GM21381 (cell line): ENCODE measurements at regions not wholly inside any gene's neighbourhood (a gene's known extent, or its start where the extent isn't known, plus 50 kb on each side); places are given as distances from the start of the nearest gene placed in this dataset.
A peak's percentile ranks its signal among the peaks of the same experiment; 100 is the strongest.
"Not testable (repeated sequence)": the region's sequence is repeated elsewhere in the genome, so short reads cannot be mapped to it uniquely, and the experiment has no call there.

ENCODE experiments used
- ATAC-seq: cut with Tn5 transposase; IDR thresholded peaks from one replicate; pipeline ENCODE4 v1.9.1; 2021; ENCODE audit warnings: mild to moderate bottlenecking, moderate library complexity; ENCODE audit not compliant: unreplicated experiment

DNA sequence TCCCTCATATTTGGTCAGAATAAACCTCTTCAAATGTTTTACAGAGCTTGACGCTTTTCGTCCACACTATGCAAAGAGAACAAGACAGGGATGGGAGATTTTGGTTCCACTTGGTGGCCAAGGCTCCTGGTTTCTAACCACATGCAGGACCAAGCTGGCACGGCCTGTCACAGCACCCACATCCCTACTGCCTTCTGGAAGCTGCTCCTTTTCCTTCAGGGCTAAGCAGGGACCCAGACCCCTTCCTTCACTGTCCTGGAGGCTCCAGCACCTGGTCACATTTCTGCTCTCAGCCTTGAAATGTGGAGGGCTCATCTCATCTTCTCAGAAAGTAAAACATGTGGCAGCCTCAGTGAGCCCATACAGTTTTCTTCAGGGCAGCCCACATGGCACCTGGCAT is 50.4 kb upstream of the ARHGEF7 start:
- no peak for ATAC-seq

DNA sequence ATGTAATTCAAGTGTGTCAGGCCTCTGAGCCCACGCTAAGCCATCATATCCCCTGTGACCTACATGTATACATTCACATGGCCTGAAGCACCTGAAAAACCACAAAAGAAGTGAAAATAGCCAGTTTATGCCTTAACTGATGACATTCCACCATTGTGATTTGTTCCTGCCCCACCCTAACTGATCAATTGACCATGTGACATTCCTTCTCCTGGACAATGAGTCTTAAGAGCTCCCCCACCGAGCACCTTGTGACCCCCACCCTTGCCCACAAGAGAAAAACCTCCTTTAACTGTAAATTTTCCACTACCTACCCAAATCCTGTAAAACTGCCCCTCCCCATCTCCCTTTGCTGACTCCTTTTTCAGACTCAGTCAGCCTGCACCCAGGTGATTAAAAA is 52.1 kb upstream of the ARHGEF7 start:
- no peak for ATAC-seq

DNA sequence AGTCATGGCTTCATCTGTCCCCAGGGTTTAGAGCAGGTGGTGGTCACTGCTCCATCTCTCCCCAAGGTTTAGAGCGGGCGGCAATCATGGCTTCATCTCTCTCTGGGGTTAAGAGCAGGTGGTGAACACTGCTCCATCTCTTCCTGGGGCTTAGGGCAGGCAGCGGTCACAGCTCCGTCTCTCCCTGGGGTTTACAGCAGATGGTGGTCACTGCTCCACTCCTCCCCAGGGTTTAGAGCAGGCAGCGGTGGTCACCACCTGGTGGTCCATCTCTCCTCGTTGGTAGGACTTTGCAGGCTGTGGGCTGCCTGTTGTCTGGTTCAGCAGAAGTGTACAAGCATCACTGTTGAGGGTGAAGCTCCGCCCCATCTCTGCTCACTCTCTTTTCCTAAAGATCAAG is 52.8 kb upstream of the ARHGEF7 start:
- ATAC-seq, result no peak

DNA sequence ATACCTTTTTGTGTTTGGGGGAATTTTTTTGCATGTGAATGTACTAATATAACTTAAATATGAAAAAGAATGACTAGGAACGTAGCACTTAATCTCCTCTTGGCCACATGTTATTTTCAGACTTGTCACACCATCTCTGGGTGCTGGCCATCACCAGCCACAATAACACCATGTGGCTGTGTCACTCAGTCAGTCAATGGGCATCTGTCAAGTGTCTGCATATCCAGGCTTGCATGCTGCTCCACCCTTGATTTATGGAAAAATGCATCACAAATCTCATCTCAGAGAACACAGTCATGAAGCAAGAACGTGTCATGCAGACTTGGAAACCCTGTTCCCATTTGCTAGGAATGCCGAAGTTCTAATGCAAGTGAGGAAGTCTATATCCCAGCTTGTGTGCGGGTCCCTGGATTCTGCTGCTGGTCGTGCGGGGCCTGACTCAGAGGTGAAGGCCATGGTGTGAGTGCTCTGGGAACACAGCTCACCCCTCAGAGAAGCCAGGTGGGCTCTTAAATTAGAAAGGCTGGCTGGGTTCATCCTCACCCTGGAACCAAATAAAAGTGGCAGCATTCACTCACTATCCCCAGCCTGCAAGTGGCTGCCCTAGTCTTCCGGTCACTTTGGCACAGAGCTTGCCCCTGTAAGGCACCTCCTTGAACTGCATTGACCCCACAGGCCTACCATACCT is 53.6 kb upstream of the ARHGEF7 start:
- no peak for ATAC-seq

DNA sequence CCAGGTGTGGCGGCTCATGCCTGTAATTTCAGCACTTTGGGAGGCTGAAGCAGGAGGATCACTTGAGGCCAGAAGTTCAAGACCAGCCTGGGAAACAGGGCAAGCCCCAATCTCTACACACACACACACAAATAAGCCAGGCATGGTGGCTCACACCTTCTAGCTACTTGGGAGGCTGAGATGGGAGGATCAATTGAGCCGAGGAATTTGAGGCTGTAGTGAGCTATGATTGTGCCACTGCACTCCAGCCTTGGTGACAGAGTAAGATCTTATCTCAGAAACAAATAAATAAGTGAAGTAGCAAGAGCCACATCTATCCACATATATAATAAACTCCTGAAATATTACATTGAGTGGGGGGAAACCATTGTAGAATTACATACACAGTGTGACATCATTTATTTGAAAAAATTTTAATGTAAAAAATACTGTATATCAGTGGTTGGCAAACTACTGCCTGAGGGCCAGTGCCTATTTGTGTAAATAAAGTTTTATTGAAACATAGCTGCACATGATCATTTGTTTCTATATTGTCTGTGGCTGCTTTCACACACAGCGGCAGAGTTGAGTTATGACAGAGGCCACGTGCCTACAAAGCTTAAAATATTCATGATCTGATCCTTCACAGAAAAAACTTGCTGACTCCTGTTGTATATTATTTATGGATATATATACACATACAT is 54.7 kb upstream of the ARHGEF7 start:
- no peak for ATAC-seq

DNA sequence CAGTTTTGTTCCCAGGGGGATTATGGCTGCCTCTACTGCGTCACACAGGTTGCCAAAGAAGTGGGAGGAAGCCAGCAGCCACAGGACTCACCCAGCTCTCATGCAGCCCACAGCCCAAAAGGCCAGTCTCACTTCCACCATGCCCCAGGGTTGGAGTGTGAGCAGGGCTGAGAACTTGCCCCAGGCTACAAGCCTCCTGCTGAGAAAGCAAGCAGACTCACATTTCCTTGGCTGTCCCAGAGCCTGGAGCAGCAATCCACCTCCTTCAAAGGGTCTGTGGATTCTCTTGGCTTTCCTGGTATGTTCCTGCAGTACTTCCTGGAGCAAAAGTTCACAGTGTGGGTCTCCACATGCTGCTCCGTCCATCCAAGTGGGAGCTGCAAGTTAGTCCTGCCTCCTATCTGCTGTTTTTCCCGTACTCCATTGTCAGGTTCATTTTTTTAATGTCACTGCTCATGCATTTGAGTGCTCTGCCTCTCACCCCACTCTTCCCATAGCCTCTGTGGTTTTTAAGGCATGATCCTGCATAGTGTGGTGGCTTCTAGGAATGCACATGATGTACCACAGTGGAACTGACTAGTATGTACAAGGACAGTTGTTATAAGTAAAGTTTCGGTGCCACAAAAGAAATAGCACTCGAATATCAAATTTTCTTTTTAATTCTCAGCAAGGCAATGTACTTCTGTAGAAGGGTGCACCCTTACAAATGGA is 56.2 kb upstream of the ARHGEF7 start:
- no peak for ATAC-seq

DNA sequence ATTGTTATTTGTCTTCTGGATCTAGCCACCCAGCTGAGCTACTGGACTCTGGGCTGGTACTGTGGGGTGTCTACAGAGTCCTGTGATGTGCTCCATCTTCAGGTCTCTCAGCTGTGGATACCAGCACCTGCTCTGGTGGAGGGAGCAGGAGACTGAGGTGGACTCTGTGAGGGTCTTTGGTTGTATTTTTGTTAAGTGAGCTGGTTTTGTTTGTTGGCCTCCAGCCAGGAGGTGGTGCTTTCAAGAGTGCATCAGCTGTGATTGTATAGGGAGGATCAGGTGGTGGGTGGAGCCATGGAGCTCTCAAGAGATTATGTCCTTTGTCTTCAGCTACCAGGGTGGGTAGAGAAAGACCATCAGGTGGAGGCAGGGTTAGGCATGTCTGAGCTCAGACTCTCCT is 56.8 kb upstream of the ARHGEF7 start:
- not testable (repeated sequence) for ATAC-seq

DNA sequence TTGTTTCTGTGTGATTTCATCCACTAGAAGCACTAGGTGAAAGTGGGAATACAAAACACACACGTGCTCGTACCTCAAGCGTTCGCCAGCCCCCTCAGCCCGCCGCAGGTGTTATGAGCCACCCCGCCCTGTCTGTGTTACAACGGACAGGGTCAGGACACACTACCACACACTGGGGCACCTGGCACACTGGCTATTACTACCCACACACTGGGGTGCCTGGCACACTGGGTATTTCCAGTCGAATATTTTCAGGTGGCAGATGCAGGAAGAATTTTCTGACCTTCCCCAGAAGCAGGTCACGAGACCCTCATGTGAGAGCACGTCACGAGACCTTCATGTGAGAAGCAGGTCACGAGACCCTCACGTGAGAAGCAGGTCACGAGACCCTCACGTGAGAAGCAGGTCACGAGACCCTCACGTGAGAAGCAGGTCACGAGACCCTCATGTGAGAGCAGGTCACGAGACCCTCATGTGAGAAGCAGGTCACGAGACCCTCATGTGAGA is 63.3 kb upstream of the ARHGEF7 start:
- not testable (repeated sequence) for ATAC-seq

DNA sequence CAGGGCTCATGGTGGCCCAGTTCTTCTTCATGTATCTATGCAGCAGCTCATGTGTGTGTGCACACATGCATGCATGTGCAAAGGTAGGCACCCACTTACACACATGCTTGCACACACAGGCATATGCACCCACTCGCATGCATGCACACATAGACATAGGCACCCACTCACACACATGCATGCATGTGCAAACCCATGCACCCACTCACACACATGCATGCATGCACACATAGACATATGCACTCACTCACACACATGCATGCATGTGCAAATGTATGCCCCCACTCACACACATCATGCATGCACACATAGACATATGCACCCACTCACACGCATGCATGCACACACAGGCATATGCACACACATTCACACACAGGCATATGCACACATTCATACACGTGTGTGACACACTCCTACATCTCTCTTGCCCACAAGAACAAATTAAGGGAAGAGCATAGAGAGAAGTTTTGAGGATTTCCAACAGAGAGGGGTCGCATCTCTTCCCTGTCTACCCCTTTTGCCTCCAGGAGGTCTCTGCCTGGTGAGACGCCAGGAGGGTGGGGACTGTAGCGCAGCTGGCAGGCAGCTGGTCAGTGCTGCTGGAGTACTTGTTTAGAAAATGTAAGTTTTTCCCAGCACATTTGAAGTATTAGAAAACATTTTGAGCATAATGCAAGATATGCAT is 63.9 kb upstream of the ARHGEF7 start:
- ATAC-seq, result no peak

DNA sequence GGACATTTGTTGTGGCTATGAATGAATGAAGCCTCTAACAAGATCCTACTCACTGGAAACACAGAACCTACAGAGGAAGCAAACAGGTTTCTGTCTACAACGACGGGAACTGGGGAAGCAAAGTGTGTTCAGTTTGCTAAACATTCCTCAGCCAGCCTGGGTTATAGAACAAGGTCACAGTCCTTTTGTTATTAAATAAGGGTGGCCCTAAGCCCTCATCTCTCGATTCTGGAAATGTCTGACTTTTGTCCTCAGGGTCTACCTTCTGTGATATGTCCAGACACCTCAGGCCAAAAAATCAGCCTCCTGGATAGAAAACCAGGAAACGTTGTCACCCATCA is 64.6 kb upstream of the ARHGEF7 start:
- no peak for ATAC-seq

DNA sequence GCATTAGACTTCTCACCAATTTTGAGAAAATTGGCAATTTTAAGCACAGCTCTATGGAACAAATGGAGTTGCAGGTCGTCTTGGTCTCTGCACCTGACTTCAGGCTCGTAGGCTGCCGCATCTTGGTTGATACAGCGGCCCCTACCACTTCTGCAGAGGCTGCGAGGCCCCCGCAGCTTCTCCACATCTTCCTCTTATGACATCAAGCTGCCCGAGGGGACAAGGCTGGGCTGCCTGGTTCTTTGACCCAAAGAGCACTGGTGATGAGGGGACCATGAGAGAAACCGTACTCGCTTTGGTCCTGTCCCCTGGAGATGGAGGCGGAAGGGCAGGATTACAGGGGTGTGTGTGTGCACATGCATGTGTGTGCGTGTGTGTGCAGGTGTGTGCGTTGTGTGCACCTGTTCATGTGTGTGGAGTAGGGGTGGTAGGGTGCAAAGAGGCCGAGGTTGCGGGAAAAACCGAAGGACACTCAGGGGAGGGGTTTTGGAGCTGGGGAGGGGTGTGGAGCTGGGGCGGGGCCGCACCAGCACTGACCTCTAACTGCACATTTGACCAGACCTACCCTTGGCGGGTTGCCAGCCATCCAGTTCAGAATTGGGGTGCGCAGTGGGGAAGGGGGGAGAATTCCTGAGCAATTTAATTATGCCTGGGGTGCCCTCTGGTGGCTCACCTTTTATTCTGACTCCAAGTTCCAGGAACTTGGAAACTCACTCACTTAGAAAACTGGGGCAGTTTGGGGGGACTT is 65.1 kb upstream of the ARHGEF7 start:
- ATAC-seq, result no peak

DNA sequence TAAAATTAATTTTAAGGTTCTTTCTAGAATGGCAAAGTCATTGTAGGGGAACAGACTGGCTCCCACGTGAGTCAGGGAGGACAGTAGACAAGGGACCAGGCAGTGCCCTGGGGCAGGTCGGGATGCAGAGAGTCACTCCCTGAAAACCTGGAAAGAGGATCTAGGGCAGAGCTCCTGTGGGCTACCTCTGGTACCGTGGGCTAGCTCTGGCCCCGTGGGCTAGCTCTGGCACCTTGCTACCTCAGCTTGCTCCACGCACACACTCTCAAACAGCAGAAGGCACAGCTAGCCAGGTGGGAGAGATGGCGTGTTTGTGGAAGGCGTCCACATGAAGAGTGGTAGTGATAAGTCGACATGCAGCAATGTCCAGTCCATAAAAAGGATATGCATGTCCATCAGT is 66.7 kb upstream of the ARHGEF7 start:
- no peak for ATAC-seq

DNA sequence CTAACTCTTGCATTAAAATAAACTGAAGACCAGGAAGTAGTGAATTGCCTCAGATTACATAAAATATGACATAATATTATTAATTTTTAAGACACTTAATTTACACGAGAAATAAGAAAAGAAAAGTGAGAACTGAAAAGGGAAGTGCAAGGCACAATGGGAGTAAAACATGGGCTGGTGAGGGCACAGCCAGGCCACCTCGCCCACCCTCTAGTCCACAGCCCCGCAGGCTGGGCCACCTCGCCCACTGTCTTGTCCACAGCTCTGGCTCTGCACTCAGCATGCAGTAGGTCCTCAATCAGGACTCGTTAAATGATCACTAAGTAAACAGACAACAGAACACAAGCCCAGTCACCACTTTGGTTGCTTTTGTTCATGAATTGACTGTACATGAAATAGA is 67.8 kb upstream of the ARHGEF7 start:
- no peak for ATAC-seq

DNA sequence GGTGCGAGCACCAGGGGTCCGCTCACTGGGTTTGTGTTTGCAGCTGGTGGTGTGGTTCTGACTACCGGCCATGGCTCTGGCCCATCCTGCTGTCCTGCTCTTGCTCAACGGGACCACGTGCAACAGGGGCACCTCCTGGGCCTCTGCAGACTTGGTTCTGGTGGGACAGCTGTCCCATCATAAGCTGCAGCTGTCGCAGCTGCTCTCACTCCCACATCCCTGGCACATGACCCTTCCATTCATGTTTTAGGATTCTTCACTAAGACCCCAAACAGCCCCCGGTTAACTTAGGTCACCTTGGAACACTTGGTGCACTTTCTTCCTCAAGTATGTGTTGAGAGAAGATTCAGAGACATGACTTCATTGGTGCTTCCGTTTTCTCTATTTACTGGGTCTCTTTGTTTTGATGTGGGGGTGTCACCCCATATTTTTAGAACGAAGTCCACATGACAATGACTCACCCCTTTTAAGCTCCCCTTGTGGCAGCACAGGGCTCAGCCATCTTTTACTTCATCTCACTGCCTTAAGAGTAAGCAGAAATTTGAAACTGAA is 68.4 kb upstream of the ARHGEF7 start:
- peak; percentile 52 for ATAC-seq

DNA sequence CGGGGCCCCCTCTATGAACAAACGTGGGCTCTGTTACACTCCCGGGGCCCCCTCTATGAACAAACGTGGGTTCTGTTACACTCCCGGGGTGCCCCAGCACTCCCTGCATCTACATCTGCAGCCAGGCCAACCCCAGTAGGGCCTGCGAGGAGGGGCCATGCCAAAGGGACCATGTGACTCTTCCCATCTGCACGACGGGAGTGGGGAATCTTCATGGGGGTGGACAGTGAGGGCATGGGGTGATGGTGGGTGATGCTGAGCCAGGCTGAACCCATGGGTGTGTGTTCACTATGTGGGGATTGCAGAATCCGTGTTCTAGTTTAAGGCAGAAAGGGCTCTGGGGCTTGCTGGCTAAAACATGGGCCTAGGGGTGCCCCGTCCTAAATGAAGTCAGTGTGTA is 69.9 kb upstream of the ARHGEF7 start:
- no peak for ATAC-seq

DNA sequence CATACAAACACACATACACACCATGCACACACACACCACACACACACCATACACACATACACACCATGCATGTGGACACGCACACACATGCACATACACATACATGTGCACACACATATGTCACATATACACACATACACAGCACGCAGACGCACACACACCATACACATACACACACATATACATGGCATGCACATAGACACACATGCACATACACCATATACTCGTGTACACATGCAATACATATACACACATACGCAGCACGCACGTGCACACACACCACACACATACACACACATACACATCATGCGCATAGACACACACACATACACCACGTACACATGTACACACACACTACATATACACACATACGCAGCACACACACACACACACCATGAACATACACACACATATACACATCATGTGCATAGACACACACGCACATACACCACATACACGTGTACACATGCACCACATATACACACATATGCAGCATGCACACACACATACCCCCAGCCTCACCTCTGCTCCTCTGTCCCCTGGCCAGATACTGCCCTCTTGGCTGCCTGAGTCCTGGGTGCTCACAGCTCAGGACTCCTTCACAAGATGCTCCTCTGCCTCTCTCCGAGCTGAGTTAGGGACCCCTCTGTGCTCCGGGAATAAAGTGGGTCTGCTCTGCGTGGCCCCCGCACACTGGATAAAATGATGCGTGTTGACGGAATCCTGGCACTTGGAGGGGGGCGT is 70.9 kb upstream of the ARHGEF7 start:
- ATAC-seq, result no peak

DNA sequence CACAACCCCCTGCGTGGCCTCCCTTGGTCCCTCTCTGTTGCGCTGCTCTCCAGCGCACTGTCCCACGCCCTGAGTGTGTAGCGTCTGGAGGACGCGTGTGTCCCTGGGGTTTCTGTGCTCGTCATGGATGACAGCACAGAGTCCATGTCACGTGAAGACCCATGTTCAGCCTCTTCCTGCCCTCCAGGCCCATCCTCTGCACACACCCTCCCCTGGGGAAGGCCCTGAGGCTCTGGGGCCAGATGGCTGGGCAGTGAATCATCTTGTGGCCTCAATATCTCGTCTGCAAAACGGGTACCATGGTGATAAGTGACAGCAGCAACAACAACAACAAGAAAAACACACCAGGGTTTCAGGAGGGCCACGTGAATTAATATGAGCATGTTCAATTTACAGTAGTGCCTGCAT is 71.5 kb upstream of the ARHGEF7 start:
- no peak for ATAC-seq

DNA sequence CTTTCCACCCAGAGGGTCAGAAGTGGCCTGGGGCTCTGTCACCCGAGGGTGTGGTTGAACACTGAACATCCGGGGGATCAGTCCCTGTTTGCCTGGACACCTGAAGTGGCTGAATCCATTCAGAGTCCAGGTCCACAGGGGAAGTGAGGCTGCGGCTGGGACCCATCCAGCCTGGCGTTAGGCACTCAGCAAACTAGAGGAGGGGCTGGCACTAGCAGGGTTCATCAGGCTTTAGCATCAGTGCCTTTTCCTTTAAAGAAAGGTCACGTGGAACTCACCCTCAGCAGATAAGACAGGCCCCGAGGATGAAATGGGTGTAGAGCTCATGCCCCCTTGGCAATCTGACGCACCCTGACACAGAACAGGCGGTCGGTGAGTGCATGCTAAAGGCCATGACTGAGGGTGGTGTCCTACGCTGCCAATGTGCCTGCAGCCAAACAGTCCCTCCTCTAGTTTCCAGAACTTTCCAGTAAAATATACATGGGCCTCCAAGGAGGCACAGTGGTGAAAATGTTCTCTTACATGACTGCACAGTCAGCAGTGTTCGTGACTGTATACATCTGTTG is 72.4 kb upstream of the ARHGEF7 start:
- no peak for ATAC-seq

DNA sequence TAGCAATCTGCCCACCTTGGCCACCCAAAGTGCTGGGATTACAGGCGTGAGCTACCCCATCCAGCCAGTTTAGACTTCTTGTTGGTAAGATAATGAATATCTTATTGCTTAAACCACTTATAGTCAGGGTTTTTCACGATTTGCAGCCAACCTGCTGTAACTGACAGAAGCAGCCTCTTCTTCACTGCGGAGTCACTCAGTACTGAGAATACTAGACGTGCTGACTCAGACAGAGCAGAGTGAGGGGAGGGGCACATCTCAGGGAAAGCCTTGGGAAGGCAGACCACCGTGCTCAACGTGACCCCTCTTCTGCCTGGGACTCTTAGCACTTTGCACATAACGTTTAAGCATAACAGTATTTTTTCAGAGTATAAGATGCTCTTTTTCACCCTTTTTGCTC is 74.3 kb upstream of the ARHGEF7 start:
- ATAC-seq, result no peak

DNA sequence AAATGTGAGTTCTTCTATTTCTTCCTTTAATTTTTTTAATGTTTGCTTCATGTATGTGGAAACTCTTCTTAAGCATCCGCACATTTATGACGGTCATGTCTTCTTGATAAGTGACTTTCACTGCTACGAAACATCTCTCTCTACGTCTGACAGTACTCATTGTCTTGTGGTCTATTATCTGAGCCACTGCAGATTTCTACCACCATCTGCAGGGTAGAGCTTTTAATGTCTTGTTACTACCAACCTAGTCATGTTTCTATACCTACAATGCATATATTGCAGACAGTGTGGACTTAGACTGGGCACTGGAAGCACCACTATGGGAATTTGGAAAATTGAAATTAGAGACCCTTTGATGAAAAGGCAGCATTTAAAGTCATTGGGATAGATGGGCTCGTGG is 75.4 kb upstream of the ARHGEF7 start:
- no peak for ATAC-seq
